Natural killer cell treated with Interleukin-12 subunit alpha and Interleukin-12 subunit beta and Interleukin-15 and Interleukin-18, amount 100 ng/mL, for 72 hours (primary cell): ENCODE measurements at regions not wholly inside any gene's neighbourhood (a gene's known extent, or its start where the extent isn't known, plus 50 kb on each side); places are given as distances from the start of the nearest gene placed in this dataset.

Source experiments
- ATAC-seq, 2 donors: fragments of 150-1000 bp; cut with Tn5 transposase in 1 of 2; sonication (Bioruptor Pico), chemical (Tn5 transposase) in 1 of 2; 2 replicates each; pipeline ENCODE4 v1.10.0; 2021
- DNase-seq: peaks from one replicate; pipeline ENCODE4 v3.0.0; 2022; ENCODE audit warnings: low spot score
- H3K27ac Mint-ChIP-seq, 2 donors: 1 replicate in 1 of 2; 2 replicates in 1 of 2; pipeline ENCODE4 v1.8.0; 2022; ENCODE audit warnings: mixed read lengths in 2 of 2, mild to moderate bottlenecking in 1 of 2, moderate library complexity in 1 of 2
- H3K27me3 Mint-ChIP-seq, 2 donors: 1 replicate in 1 of 2; 2 replicates in 1 of 2; pipeline ENCODE4 v1.8.0; 2022; ENCODE audit warnings: mixed read lengths in 2 of 2
- H3K36me3 Mint-ChIP-seq: one replicate; pipeline ENCODE4 v1.8.0; 2022; ENCODE audit warnings: mixed read lengths
- H3K4me1 Mint-ChIP-seq, 2 donors: 1 replicate in 1 of 2; 2 replicates in 1 of 2; pipeline ENCODE4 v1.8.0; 2022; ENCODE audit warnings: low read depth in 2 of 2, mixed read lengths in 2 of 2, mild to moderate bottlenecking in 1 of 2
- H3K4me3 Mint-ChIP-seq: one replicate; pipeline ENCODE4 v1.8.0; 2022; ENCODE audit warnings: mixed read lengths
- H3K9me3 Mint-ChIP-seq: 2 replicates; pipeline ENCODE4 v1.8.0; 2022; ENCODE audit warnings: mixed read lengths

- DNase-seq (no peak), ATAC-seq (no peak)
- H3K27me3 Mint-ChIP-seq: peaks cover 0 to 13% of the 10 kb centered on the region in 2 donors
- H3K27ac Mint-ChIP-seq: no peak overlapping the region
- no peak overlapping the region for H3K4me3 Mint-ChIP-seq
- no peaks in the 10 kb centered on the region for H3K36me3 Mint-ChIP-seq
- no peaks in the 10 kb centered on the region for H3K9me3 Mint-ChIP-seq
- H3K4me1 Mint-ChIP-seq: no peaks in the 10 kb centered on the region
Measured at GRCh38 chr7:26612742-26613141, 251.6 kb downstream of the SKAP2 start.

GRCh38 chr7:26614503-26614902 is 249.9 kb downstream of the SKAP2 start:
- Mint-ChIP-seq H3K36me3 (no peaks in the 10 kb centered on the region), H3K27ac (no peak overlapping the region), H3K9me3 (no peaks in the 10 kb centered on the region), H3K4me1 (no peaks in the 10 kb centered on the region), H3K27me3 (peaks cover 0 to 13% of the 10 kb centered on the region in 2 donors), H3K4me3 (no peak overlapping the region)
- DNase-seq (no peak), ATAC-seq (no peak)

GRCh38 chr7:26616235-26616634 is 248.2 kb downstream of the SKAP2 start:
- no peak for ATAC-seq
- H3K4me1 Mint-ChIP-seq: no peaks in the 10 kb centered on the region

GRCh38 chr7:26617066-26617465 is 247.3 kb downstream of the SKAP2 start:
- no peaks in the 10 kb centered on the region for H3K36me3 Mint-ChIP-seq
- no peaks in the 10 kb centered on the region for H3K9me3 Mint-ChIP-seq
- no peaks in the 10 kb centered on the region for H3K4me1 Mint-ChIP-seq
- no peak overlapping the region for H3K4me3 Mint-ChIP-seq
- H3K27ac Mint-ChIP-seq: no peak overlapping the region
- peaks cover 0 to 6% of the 10 kb centered on the region in 2 donors for H3K27me3 Mint-ChIP-seq
- no peak for DNase-seq
- no peak for ATAC-seq

More at GRCh38 chr7:26616235-26616634, 248.2 kb downstream of the SKAP2 start:
- no peak overlapping the region for H3K27ac Mint-ChIP-seq
- peaks cover 0 to 13% of the 10 kb centered on the region in 2 donors for H3K27me3 Mint-ChIP-seq
- no peak overlapping the region for H3K4me3 Mint-ChIP-seq
- H3K9me3 Mint-ChIP-seq: no peaks in the 10 kb centered on the region
- no peak for DNase-seq
- no peaks in the 10 kb centered on the region for H3K36me3 Mint-ChIP-seq
